COLO668 (cell line): ENCODE measurements at regions not wholly inside any gene's neighbourhood (a gene's known extent, or its start where the extent isn't known, plus 50 kb on each side); places are given as distances from the start of the nearest gene placed in this dataset.
"Not testable (repeated sequence)": the region's sequence is repeated elsewhere in the genome, so short reads cannot be mapped to it uniquely, and the experiment has no call there.

Experiments
- DNase-seq: peaks from one replicate; lab custom pipeline; 2025; ENCODE audit not compliant: unreplicated experiment; lab: John Stamatoyannopoulos, UW

GRCh38 chr3:71925511-71926261 is 140.7 kb upstream of the PROK2 start:
- not testable (repeated sequence) for DNase-seq

- DNase-seq = no peak
These were observed 139.8 kb upstream of the PROK2 start for GRCh38 chr3:71924721-71925120.

- DNase-seq = no peak
These were observed 136.1 kb upstream of the PROK2 start for GRCh38 chr3:71921036-71921435.

GRCh38 chr3:71919572-71919971 is 134.6 kb upstream of the PROK2 start:
- DNase-seq = no peak

- DNase-seq = no peak
These were observed 132.6 kb upstream of the PROK2 start for GRCh38 chr3:71917545-71917944.

GRCh38 chr3:71916747-71917369 is 131.9 kb upstream of the PROK2 start:
- no peak for DNase-seq

GRCh38 chr3:71912839-71913495 is 128.0 kb upstream of the PROK2 start:
- DNase-seq = no peak

GRCh38 chr3:71910108-71910507 is 125.2 kb upstream of the PROK2 start:
- no peak for DNase-seq

- no peak for DNase-seq
These were observed 123.0 kb upstream of the PROK2 start for GRCh38 chr3:71907996-71908395.

GRCh38 chr3:71906976-71907375 is 122.0 kb upstream of the PROK2 start:
- no peak for DNase-seq

- DNase-seq = no peak
These were observed 120.5 kb upstream of the PROK2 start for GRCh38 chr3:71905426-71905825.

GRCh38 chr3:71903936-71904335 is 119.0 kb upstream of the PROK2 start:
- DNase-seq = no peak

- no peak for DNase-seq
These were observed 118.2 kb upstream of the PROK2 start for GRCh38 chr3:71903112-71903495.

- no peak for DNase-seq
These were observed 117.5 kb upstream of the PROK2 start for GRCh38 chr3:71902258-71903111.

- no peak for DNase-seq
These were observed 116.7 kb upstream of the PROK2 start for GRCh38 chr3:71901645-71902044.

GRCh38 chr3:71900057-71900456 is 115.1 kb upstream of the PROK2 start:
- no peak for DNase-seq

- no peak for DNase-seq
These were observed 111.8 kb upstream of the PROK2 start for GRCh38 chr3:71896751-71897150.

- DNase-seq = no peak
These were observed 108.9 kb upstream of the PROK2 start for GRCh38 chr3:71893702-71894479.

GRCh38 chr3:71893122-71893521 is 108.2 kb upstream of the PROK2 start:
- no peak for DNase-seq

GRCh38 chr3:71891483-71891882 is 106.5 kb upstream of the PROK2 start:
- no peak for DNase-seq
